ENCODE measurements at regions not wholly inside any gene's neighbourhood (a gene's known extent, or its start where the extent isn't known, plus 50 kb on each side); places are given as distances from the start of the nearest gene placed in this dataset.

DNA sequence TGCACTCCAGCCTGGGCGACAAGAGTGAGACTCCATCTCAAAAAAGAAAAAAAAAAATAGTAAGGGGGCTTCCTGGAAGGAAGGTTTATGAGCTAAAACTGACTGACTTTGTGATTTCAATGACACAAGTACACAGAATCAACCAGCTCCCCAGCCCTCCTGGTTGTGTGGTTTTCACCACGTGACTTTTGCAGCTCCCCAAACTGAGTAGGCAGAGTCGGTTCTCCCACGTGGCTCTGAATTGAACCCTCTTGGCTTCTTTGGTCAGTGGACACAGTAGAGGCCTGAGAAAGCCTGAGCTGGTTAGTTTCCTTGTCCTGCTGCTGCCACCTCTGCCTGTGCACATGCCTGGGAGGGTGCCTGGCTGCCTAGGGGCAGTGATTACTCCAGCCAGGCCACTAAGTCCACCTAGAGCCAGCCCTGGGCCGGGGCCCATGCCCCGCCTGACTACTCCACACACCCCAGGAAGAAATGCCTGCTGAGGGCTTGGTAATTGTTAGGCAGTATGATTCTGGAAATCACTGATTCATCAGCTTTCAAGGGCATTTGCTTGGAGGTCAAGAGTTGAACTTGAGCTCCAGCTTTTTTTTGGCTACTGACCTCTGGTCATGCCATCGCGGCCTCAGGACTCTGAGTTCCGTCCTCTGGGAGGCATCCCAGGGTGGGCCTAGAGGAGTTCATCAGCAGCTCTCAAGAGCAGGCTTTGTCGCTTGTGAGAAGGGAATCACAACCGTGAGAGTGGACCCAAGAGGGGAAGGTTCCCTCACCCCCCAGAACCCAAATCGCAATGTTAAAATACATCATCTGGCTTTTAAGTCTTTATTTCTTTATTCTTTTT, 431.9 kb upstream of the HS6ST1 start:
- H3K36me3 ChIP-seq (ENCODE audit: control insufficient read depth in 2 of 2, extremely low read depth in 1 of 2, insufficient read depth in 2 of 2, low read length in 2 of 2) = no peaks in the 10 kb centered on the region
- H3K27ac ChIP-seq (ENCODE audit: insufficient read depth, low read depth, low read length) = no peak overlapping the region
- no TSS peak for BruUV-seq (replicated peaks)
- TF ChIP-seq FOS (IDR thresholded peaks at IDR 0.05; ENCODE audit: borderline replicate concordance, insufficient read depth, low read length) = no peak
- no peak for TF ChIP-seq MYC (IDR thresholded peaks at IDR 0.05; ENCODE audit: low read depth, low read length)
- TF ChIP-seq, protein P1, sequence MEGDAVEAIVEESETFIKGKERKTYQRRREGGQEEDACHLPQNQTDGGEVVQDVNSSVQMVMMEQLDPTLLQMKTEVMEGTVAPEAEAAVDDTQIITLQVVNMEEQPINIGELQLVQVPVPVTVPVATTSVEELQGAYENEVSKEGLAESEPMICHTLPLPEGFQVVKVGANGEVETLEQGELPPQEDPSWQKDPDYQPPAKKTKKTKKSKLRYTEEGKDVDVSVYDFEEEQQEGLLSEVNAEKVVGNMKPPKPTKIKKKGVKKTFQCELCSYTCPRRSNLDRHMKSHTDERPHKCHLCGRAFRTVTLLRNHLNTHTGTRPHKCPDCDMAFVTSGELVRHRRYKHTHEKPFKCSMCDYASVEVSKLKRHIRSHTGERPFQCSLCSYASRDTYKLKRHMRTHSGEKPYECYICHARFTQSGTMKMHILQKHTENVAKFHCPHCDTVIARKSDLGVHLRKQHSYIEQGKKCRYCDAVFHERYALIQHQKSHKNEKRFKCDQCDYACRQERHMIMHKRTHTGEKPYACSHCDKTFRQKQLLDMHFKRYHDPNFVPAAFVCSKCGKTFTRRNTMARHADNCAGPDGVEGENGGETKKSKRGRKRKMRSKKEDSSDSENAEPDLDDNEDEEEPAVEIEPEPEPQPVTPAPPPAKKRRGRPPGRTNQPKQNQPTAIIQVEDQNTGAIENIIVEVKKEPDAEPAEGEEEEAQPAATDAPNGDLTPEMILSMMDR (IDR thresholded peaks at IDR 0.05; ENCODE audit: extremely low read depth in 1 of 2, insufficient read depth in 1 of 2, low read depth in 1 of 2, low read length in 2 of 2) = no peak
- no peak for TF ChIP-seq EZH2 (IDR thresholded peaks at IDR 0.05; ENCODE audit: borderline replicate concordance, low read depth, low read length, severe bottlenecking)
- TF ChIP-seq, protein P2, sequence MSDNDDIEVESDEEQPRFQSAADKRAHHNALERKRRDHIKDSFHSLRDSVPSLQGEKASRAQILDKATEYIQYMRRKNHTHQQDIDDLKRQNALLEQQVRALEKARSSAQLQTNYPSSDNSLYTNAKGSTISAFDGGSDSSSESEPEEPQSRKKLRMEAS (IDR thresholded peaks at IDR 0.05; ENCODE audit: insufficient read depth, insufficient read length) = no peak
- no peak for TF ChIP-seq POLR2AphosphoS5 (IDR thresholded peaks at IDR 0.05; ENCODE audit: insufficient read depth, low read depth, low read length)
- no peak for TF ChIP-seq POLR2A (IDR thresholded peaks at IDR 0.05; ENCODE audit: low read depth, low read length)
- TF ChIP-seq JUN (IDR thresholded peaks at IDR 0.05; ENCODE audit: borderline replicate concordance, insufficient read depth, insufficient read length, low read depth) = no peak
- no peak for TF ChIP-seq GATA2 (IDR thresholded peaks at IDR 0.05; ENCODE audit: insufficient read depth, insufficient read length, low read depth, low read length)
- H3K9ac ChIP-seq (replicated peaks; ENCODE audit: extremely low read depth, insufficient read depth, low read length) = no peak overlapping the region
- no peaks in the 10 kb centered on the region for H3K79me2 ChIP-seq (ENCODE audit: control insufficient read depth, insufficient read depth, low read length)
- no peak for DNase-seq (ENCODE audit: low read depth, low spot score)
- CTCF ChIA-PET = interaction anchor here (0.9 kb wide), 1 partner anchor 14 kb away, joined by 6 read pairs; no protein-coding TSS in a partner anchor
- no peak overlapping the region for H3K4me2 ChIP-seq (ENCODE audit: insufficient read depth, low read length)
- no peak overlapping the region for H3K4me3 ChIP-seq (replicated peaks in 1 of 3; ENCODE audit: insufficient read depth in 1 of 3, low read depth in 1 of 3, low read length in 3 of 3)
- intact Hi-C loops (cut with micrococcal nuclease) (no loop called here), dilution Hi-C loops (cut with MboI; ENCODE audit: extremely low pct_ligation_motif_present, low sequenced_read_pairs) (no loop called here)
- no peak overlapping the region for H2AFZ ChIP-seq (ENCODE audit: low read depth, low read length)
- FAIRE-seq = no peak
- H3K27me3 ChIP-seq (ENCODE audit: control insufficient read depth in 2 of 2, insufficient read depth in 2 of 2, low read length in 2 of 2) = no peaks in the 10 kb centered on the region
- POLR2A ChIA-PET = no interaction called here
- no peaks in the 10 kb centered on the region for H4K20me1 ChIP-seq (replicated peaks; ENCODE audit: control insufficient read depth, extremely low read depth, insufficient read depth, low read length)
- H3K9me3 ChIP-seq (replicated peaks; ENCODE audit: control insufficient read depth, insufficient read depth, low read length) = no peaks in the 10 kb centered on the region
- no peaks in the 10 kb centered on the region for H3K4me1 ChIP-seq (ENCODE audit: control insufficient read depth, extremely low read depth, insufficient read depth, low read length)
- H3K9me1 ChIP-seq (replicated peaks; ENCODE audit: control insufficient read depth, extremely low read depth, insufficient read depth, low read length) = no peaks in the 10 kb centered on the region
